ENCODE measurements at regions not wholly inside any gene's neighbourhood (a gene's known extent, or its start where the extent isn't known, plus 50 kb on each side); places are given as distances from the start of the nearest gene placed in this dataset.
A peak's percentile ranks its signal among the peaks of the same experiment; 100 is the strongest.

GRCh38 chr5:12208366-12209100 lies 304.3 kb upstream of the CTNND2 start:
- Histone ChIP-seq H3K18ac (ENCODE audit: insufficient read length, low read depth, low read length) (no peak overlapping the region), H3K56ac (ENCODE audit: insufficient read length, low read depth, low read length) (no peak overlapping the region), H4K8ac (replicated peaks; ENCODE audit: insufficient read length, low read depth, low read length) (no peak overlapping the region), H2BK120ac (ENCODE audit: low read depth, low read length, poor library complexity, severe bottlenecking) (no peak overlapping the region), H2BK5ac (ENCODE audit: insufficient read length, low read length) (no peak overlapping the region), H4K5ac (ENCODE audit: insufficient read length, low read depth, low read length) (no peak overlapping the region), H3K27me3 (ENCODE audit: insufficient read depth, low read length) (no peaks in the 10 kb centered on the region), H3K79me2 (ENCODE audit: insufficient read depth, low read length) (no peaks in the 10 kb centered on the region), H4K20me1 (ENCODE audit: control insufficient read depth, insufficient read depth, insufficient read length) (no peaks in the 10 kb centered on the region), H2BK20ac (ENCODE audit: low read depth, low read length, poor library complexity, severe bottlenecking) (no peak overlapping the region), H3T11ph (ENCODE audit: low read length) (no peak overlapping the region), H3K23me2 (ENCODE audit: insufficient read length, low read depth, low read length, poor library complexity, severe bottlenecking) (no peaks in the 10 kb centered on the region), H3K14ac (ENCODE audit: insufficient read depth, low read length) (no peak overlapping the region), H3K23ac (ENCODE audit: insufficient read length, low read depth, low read length) (no peak overlapping the region), H3K9ac (ENCODE audit: extremely low read depth, insufficient read length, low read length) (no peak overlapping the region), H2BK12ac (ENCODE audit: insufficient read length, low read depth, low read length) (no peak overlapping the region), H2BK15ac (ENCODE audit: low read depth, low read length) (no peak overlapping the region), H2AK5ac (ENCODE audit: insufficient read length, low read length) (no peak overlapping the region), H4K91ac (ENCODE audit: insufficient read length, low read depth, low read length) (no peak overlapping the region), H3K4me2 (ENCODE audit: insufficient read depth, insufficient read length, low read length) (no peak overlapping the region), H3K4ac (ENCODE audit: low read depth, low read length) (no peak overlapping the region), H3K79me1 (ENCODE audit: insufficient read depth, low read depth, low read length, poor library complexity, severe bottlenecking) (no peaks in the 10 kb centered on the region), H3K4me1 (ENCODE audit: insufficient read depth, low read length) (no peaks in the 10 kb centered on the region), H3K27ac (ENCODE audit: insufficient read length, low read depth, low read length) (no peak overlapping the region), H2AFZ (ENCODE audit: low read length) (no peak overlapping the region), H3K9me3 (ENCODE audit: control insufficient read depth, low read depth, low read length) (no peaks in the 10 kb centered on the region)
- Mint-ChIP-seq H3K27ac (peak overlapping the region in 1 of 3 experiments; percentile 50; a peak in 1 of 7 replicates), H3K9me3 (no peaks in the 10 kb centered on the region; a peak in 1 of 5 replicates), H3K4me3 (no peak overlapping the region), H3K36me3 (ENCODE audit: insufficient read depth in 1 of 3, low read depth in 3 of 3) (peaks cover 0 to 11% (median 2%) of the 10 kb centered on the region in 3 experiments; a peak in 5 of 7 replicates), H3K4me1 (peaks cover 11 to 13% of the 10 kb centered on the region in 2 experiments), H3K27me3 (ENCODE audit: low read depth) (no peaks in the 10 kb centered on the region)
- DNase-seq: no peak
- TF ChIP-seq, protein P1, sequence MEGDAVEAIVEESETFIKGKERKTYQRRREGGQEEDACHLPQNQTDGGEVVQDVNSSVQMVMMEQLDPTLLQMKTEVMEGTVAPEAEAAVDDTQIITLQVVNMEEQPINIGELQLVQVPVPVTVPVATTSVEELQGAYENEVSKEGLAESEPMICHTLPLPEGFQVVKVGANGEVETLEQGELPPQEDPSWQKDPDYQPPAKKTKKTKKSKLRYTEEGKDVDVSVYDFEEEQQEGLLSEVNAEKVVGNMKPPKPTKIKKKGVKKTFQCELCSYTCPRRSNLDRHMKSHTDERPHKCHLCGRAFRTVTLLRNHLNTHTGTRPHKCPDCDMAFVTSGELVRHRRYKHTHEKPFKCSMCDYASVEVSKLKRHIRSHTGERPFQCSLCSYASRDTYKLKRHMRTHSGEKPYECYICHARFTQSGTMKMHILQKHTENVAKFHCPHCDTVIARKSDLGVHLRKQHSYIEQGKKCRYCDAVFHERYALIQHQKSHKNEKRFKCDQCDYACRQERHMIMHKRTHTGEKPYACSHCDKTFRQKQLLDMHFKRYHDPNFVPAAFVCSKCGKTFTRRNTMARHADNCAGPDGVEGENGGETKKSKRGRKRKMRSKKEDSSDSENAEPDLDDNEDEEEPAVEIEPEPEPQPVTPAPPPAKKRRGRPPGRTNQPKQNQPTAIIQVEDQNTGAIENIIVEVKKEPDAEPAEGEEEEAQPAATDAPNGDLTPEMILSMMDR (conservative IDR thresholded peaks at IDR 0.05): no peak
- WGBS (ENCODE audit: extremely low coverage, insufficient read length, low lambda C conversion rate): no CpG with 5 or more reads among the region's 4 CpGs
